ENCODE measurements at regions not wholly inside any gene's neighbourhood (a gene's known extent, or its start where the extent isn't known, plus 50 kb on each side); places are given as distances from the start of the nearest gene placed in this dataset.

DNA sequence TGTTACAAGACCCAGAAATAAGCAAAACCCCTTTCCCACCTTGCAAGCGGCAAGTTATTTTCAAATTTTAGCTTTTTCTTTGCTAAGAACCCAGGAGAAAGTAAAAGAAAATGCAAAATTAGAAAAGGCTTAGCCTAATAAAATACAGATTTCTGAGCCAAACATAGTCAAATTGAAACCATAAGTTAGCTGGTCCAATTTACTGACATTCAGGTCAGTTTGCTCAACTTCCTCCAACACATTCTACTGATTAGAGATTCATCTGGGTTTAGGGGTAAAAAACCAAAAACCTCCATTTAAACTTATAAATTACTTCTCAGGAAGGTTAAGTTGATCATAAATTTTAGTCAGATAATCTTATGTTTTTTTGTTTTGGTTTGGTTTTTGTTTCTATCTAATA, 701.8 kb upstream of the CXADR start:
- DNase-seq (ENCODE audit: low spot score in 2 of 2) (no peak), ATAC-seq (no peak)
- Mint-ChIP-seq H3K27ac (no peak overlapping the region), H3K9me3 (peaks cover 4 to 10% of the 10 kb centered on the region in 2 donors), H3K36me3 (no peaks in the 10 kb centered on the region)

- H3K27ac Mint-ChIP-seq, result no peak overlapping the region
Observed at GRCh38 chr21:16811970-16812369, 700.9 kb upstream of the CXADR start.

GRCh38 chr21:16815243-16815642, 697.6 kb upstream of the CXADR start:
- DNase-seq (ENCODE audit: low spot score in 2 of 2), result no peak
- no peak for ATAC-seq
- H3K9me3 Mint-ChIP-seq, result peaks cover 4 to 11% of the 10 kb centered on the region in 2 donors
- H3K36me3 Mint-ChIP-seq, result no peaks in the 10 kb centered on the region
- no peak overlapping the region for H3K27ac Mint-ChIP-seq

More at GRCh38 chr21:16811970-16812369, 700.9 kb upstream of the CXADR start:
- peaks cover 4 to 10% of the 10 kb centered on the region in 2 donors for H3K9me3 Mint-ChIP-seq
- ATAC-seq (no peak), DNase-seq (ENCODE audit: low spot score in 2 of 2) (no peak)
- no peaks in the 10 kb centered on the region for H3K36me3 Mint-ChIP-seq

GRCh38 chr21:16821588-16821987, 691.3 kb upstream of the CXADR start:
- H3K36me3 Mint-ChIP-seq, result no peaks in the 10 kb centered on the region
- ATAC-seq (no peak), DNase-seq (ENCODE audit: low spot score in 2 of 2) (no peak)
- peaks cover 15 to 26% of the 10 kb centered on the region in 2 donors for H3K9me3 Mint-ChIP-seq
- no peak overlapping the region for H3K27ac Mint-ChIP-seq

GRCh38 chr21:16829532-16829931, 683.3 kb upstream of the CXADR start:
- Mint-ChIP-seq H3K27ac (no peak overlapping the region), H3K9me3 (peaks cover 10 to 18% of the 10 kb centered on the region in 2 donors), H3K36me3 (no peaks in the 10 kb centered on the region)
- ATAC-seq (no peak), DNase-seq (ENCODE audit: low spot score in 2 of 2) (no peak)

- H3K9me3 Mint-ChIP-seq, result peaks cover 4 to 16% of the 10 kb centered on the region in 2 donors
Observed at GRCh38 chr21:16832791-16833190, 680.1 kb upstream of the CXADR start.

GRCh38 chr21:16834791-16835190, 678.1 kb upstream of the CXADR start:
- no peak for ATAC-seq
- H3K27ac Mint-ChIP-seq, result no peak overlapping the region
- H3K9me3 Mint-ChIP-seq, result peaks cover 4 to 8% of the 10 kb centered on the region in 2 donors
- no peak for DNase-seq (ENCODE audit: low spot score in 2 of 2)
- no peaks in the 10 kb centered on the region for H3K36me3 Mint-ChIP-seq

More at GRCh38 chr21:16832791-16833190, 680.1 kb upstream of the CXADR start:
- DNase-seq (ENCODE audit: low spot score in 2 of 2) (no peak), ATAC-seq (no peak)
- no peak overlapping the region for H3K27ac Mint-ChIP-seq
- H3K36me3 Mint-ChIP-seq, result no peaks in the 10 kb centered on the region

GRCh38 chr21:16837321-16837720, 675.5 kb upstream of the CXADR start:
- H3K36me3 Mint-ChIP-seq, result no peaks in the 10 kb centered on the region
- DNase-seq (ENCODE audit: low spot score in 2 of 2), result no peak

DNA sequence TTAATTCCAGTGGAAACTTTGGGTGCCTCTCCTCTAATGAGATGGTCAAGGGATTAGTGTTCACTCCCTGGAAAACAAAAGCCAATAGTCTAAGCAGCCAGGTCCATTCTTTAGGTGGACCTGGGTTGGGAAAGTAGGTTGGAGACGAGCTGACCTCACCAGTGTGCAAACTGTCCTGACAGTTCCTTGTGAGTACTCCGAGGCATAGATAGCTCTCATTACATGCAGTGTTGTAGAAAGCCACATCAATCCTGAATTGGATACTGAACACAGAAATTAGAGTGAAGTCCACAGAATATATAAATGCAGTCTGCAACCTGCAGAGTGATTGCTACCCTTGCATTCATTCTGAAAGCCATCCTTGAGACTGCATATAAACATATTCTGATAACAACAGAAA, 675.1 kb upstream of the CXADR start:
- no peaks in the 10 kb centered on the region for H3K36me3 Mint-ChIP-seq
- H3K9me3 Mint-ChIP-seq, result peaks cover 0 to 8% of the 10 kb centered on the region in 2 donors
- no peak overlapping the region for H3K27ac Mint-ChIP-seq
- DNase-seq (ENCODE audit: low spot score in 2 of 2), result no peak
- ATAC-seq, result no peak

More at GRCh38 chr21:16837321-16837720, 675.5 kb upstream of the CXADR start:
- peaks cover 0 to 8% of the 10 kb centered on the region in 2 donors for H3K9me3 Mint-ChIP-seq
- no peak for ATAC-seq
- no peak overlapping the region for H3K27ac Mint-ChIP-seq

DNA sequence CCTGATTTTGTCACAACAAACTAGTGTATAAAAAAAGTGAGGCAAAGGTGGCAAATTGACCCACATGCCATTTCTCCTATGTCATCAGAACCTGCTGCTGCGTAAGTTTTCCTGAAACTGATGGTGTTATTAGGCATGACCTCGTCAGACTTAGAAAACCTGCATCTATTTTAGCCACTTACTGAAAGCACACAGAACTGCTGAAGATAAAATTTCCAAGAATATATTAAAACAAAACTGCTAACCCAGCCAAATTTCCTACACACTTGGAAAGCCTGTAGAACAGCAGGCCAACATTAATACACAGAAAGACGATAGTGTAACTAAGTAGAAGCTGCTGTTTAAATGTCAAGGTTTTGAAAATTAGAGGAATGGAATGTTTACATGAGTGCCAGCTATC, 674.5 kb upstream of the CXADR start:
- ATAC-seq (no peak), DNase-seq (ENCODE audit: low spot score in 2 of 2) (no peak)
- H3K9me3 Mint-ChIP-seq, result peaks cover 0 to 8% of the 10 kb centered on the region in 2 donors
- H3K36me3 Mint-ChIP-seq, result no peaks in the 10 kb centered on the region
- H3K27ac Mint-ChIP-seq, result no peak overlapping the region

- DNase-seq (ENCODE audit: low spot score in 2 of 2) (no peak), ATAC-seq (no peak)
- peaks cover 5 to 10% of the 10 kb centered on the region in 2 donors for H3K9me3 Mint-ChIP-seq
- H3K36me3 Mint-ChIP-seq, result no peaks in the 10 kb centered on the region
- H3K27ac Mint-ChIP-seq, result no peak overlapping the region
Observed at GRCh38 chr21:16840538-16840937, 672.3 kb upstream of the CXADR start.

- no peak for DNase-seq (ENCODE audit: low spot score in 2 of 2)
- no peak for ATAC-seq
- peaks cover 6 to 11% of the 10 kb centered on the region in 2 donors for H3K9me3 Mint-ChIP-seq
- H3K27ac Mint-ChIP-seq, result no peak overlapping the region
- no peaks in the 10 kb centered on the region for H3K36me3 Mint-ChIP-seq
Observed at GRCh38 chr21:16841975-16842695, 670.7 kb upstream of the CXADR start.

- no peak overlapping the region for H3K27ac Mint-ChIP-seq
Observed at GRCh38 chr21:16842696-16843035, 670.2 kb upstream of the CXADR start.

GRCh38 chr21:16847211-16847610, 665.6 kb upstream of the CXADR start:
- no peak overlapping the region for H3K27ac Mint-ChIP-seq
- no peaks in the 10 kb centered on the region for H3K36me3 Mint-ChIP-seq
- ATAC-seq, result no peak
- no peak for DNase-seq (ENCODE audit: low spot score in 2 of 2)
- peaks cover 6 to 19% of the 10 kb centered on the region in 2 donors for H3K9me3 Mint-ChIP-seq

More at GRCh38 chr21:16842696-16843035, 670.2 kb upstream of the CXADR start:
- DNase-seq (ENCODE audit: low spot score in 2 of 2) (no peak), ATAC-seq (no peak)
- Mint-ChIP-seq H3K36me3 (no peaks in the 10 kb centered on the region), H3K9me3 (peaks cover 6 to 11% of the 10 kb centered on the region in 2 donors)

GRCh38 chr21:16851054-16851453, 661.8 kb upstream of the CXADR start:
- no peaks in the 10 kb centered on the region for H3K36me3 Mint-ChIP-seq
- no peak for DNase-seq (ENCODE audit: low spot score in 2 of 2)
- ATAC-seq, result no peak
- peaks cover 7 to 20% of the 10 kb centered on the region in 2 donors for H3K9me3 Mint-ChIP-seq
- H3K27ac Mint-ChIP-seq, result no peak overlapping the region

- no peaks in the 10 kb centered on the region for H3K36me3 Mint-ChIP-seq
- no peak overlapping the region for H3K27ac Mint-ChIP-seq
- ATAC-seq (no peak), DNase-seq (ENCODE audit: low spot score in 2 of 2) (no peak)
- H3K9me3 Mint-ChIP-seq, result peaks cover 9 to 24% of the 10 kb centered on the region in 2 donors
Observed at GRCh38 chr21:16855164-16855667, 657.6 kb upstream of the CXADR start.

DNA sequence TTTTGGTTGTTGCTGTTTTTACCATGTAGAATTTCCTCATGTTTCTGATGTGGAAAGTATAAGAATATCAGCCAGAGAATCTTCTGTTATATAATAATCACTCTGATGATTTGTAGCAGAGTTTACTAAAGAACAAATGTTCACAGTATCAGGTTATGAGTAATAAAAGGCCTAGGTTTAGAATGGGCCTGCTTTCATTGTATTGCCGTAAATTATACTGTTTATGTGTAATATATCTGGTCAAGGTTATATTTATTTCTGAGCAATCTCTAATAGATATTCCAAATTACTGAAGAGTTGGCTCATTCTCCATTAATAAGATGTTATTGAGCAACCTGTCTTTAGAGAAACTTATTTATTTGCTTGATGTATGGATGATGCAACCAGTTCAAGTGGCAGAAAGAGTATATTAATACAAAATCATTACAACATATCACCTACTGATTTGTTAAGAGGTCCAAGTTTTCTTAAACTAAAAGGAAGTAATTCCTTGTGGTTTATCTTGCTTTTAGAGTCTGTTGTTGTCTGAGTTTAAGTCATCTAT, 649.4 kb upstream of the CXADR start:
- Mint-ChIP-seq H3K9me3 (no peaks in the 10 kb centered on the region), H3K36me3 (no peaks in the 10 kb centered on the region), H3K27ac (no peak overlapping the region)
- DNase-seq (ENCODE audit: low spot score in 2 of 2), result no peak
- no peak for ATAC-seq

- no peaks in the 10 kb centered on the region for H3K36me3 Mint-ChIP-seq
- no peak for DNase-seq (ENCODE audit: low spot score in 2 of 2)
- H3K27ac Mint-ChIP-seq, result no peak overlapping the region
- H3K9me3 Mint-ChIP-seq, result no peaks in the 10 kb centered on the region
- ATAC-seq, result no peak
Observed at GRCh38 chr21:16863908-16864307, 648.9 kb upstream of the CXADR start.
